SIG-M5 treated with dmso at 0.1 percent for 504 hours (cell line): ENCODE measurements at regions not wholly inside any gene's neighbourhood (a gene's known extent, or its start where the extent isn't known, plus 50 kb on each side); places are given as distances from the start of the nearest gene placed in this dataset.
"Not testable (repeated sequence)": the region's sequence is repeated elsewhere in the genome, so short reads cannot be mapped to it uniquely, and the experiment has no call there.

ENCODE experiments used
- DNase-seq: peaks from one replicate; lab custom pipeline; 2025; ENCODE audit not compliant: unreplicated experiment; lab: John Stamatoyannopoulos, UW

- DNase-seq: not testable (repeated sequence)
These were observed 69.5 kb downstream of the NPIPA7 start for GRCh38 chr16:16448423-16448822.

GRCh38 chr16:16449712-16450237, 70.8 kb downstream of the NPIPA7 start:
- DNase-seq: not testable (repeated sequence)

GRCh38 chr16:16451721-16452410, 72.9 kb downstream of the NPIPA7 start:
- DNase-seq: not testable (repeated sequence)

- not testable (repeated sequence) for DNase-seq
These were observed 79.6 kb downstream of the NPIPA7 start for GRCh38 chr16:16458579-16458978.

GRCh38 chr16:16463792-16464191, 84.9 kb downstream of the NPIPA7 start:
- not testable (repeated sequence) for DNase-seq

GRCh38 chr16:16488919-16489318, 110.0 kb downstream of the NPIPA7 start:
- not testable (repeated sequence) for DNase-seq

- not testable (repeated sequence) for DNase-seq
These were observed 110.5 kb downstream of the NPIPA7 start for GRCh38 chr16:16489466-16489865.

- DNase-seq: not testable (repeated sequence)
These were observed 115.2 kb downstream of the NPIPA7 start for GRCh38 chr16:16494114-16494513.

- DNase-seq: not testable (repeated sequence)
These were observed 116.1 kb downstream of the NPIPA7 start for GRCh38 chr16:16494998-16495397.

- not testable (repeated sequence) for DNase-seq
These were observed 120.9 kb downstream of the NPIPA7 start for GRCh38 chr16:16499875-16500274.

- not testable (repeated sequence) for DNase-seq
These were observed 128.1 kb downstream of the NPIPA7 start for GRCh38 chr16:16507041-16507440.

- not testable (repeated sequence) for DNase-seq
These were observed 129.4 kb downstream of the NPIPA7 start for GRCh38 chr16:16508344-16508743.

- DNase-seq: not testable (repeated sequence)
These were observed 140.5 kb downstream of the NPIPA7 start for GRCh38 chr16:16519395-16519794.

- not testable (repeated sequence) for DNase-seq
These were observed 142.5 kb downstream of the NPIPA7 start for GRCh38 chr16:16521239-16522002.

- DNase-seq: not testable (repeated sequence)
These were observed 148.1 kb downstream of the NPIPA7 start for GRCh38 chr16:16526998-16527397.

GRCh38 chr16:16530744-16531143, 151.8 kb downstream of the NPIPA7 start:
- not testable (repeated sequence) for DNase-seq

- not testable (repeated sequence) for DNase-seq
These were observed 156.6 kb downstream of the NPIPA7 start for GRCh38 chr16:16535565-16535964.

GRCh38 chr16:16536151-16536550, 157.2 kb downstream of the NPIPA7 start:
- DNase-seq: not testable (repeated sequence)

- DNase-seq: not testable (repeated sequence)
These were observed 170.8 kb downstream of the NPIPA7 start for GRCh38 chr16:16549710-16550109.

- DNase-seq: not testable (repeated sequence)
These were observed 171.9 kb downstream of the NPIPA7 start for GRCh38 chr16:16550824-16551223.

GRCh38 chr16:16552819-16553340, 173.9 kb downstream of the NPIPA7 start:
- not testable (repeated sequence) for DNase-seq
